ENCODE measurements at regions not wholly inside any gene's neighbourhood (a gene's known extent, or its start where the extent isn't known, plus 50 kb on each side); places are given as distances from the start of the nearest gene placed in this dataset.

GRCh38 chr4:152156442-152156841, 379.4 kb downstream of the FBXW7 start:
- no peak for DNase-seq

- DNase-seq, result no peak
These were observed 380.8 kb downstream of the FBXW7 start for GRCh38 chr4:152155070-152155469.

- DNase-seq, result no peak
These were observed 381.5 kb downstream of the FBXW7 start for GRCh38 chr4:152154433-152154832.

- DNase-seq, result no peak
These were observed 382.2 kb downstream of the FBXW7 start for GRCh38 chr4:152153476-152154270.

GRCh38 chr4:152150214-152150613, 385.7 kb downstream of the FBXW7 start:
- no peak for DNase-seq

- no peak for DNase-seq
These were observed 386.1 kb downstream of the FBXW7 start for GRCh38 chr4:152149745-152150144.

- no peak for DNase-seq
These were observed 387.2 kb upstream of the GATB start for GRCh38 chr4:152148057-152148456.

- no peak for DNase-seq
These were observed 385.4 kb upstream of the GATB start for GRCh38 chr4:152146244-152146643.

- DNase-seq, result no peak
These were observed 383.0 kb upstream of the GATB start for GRCh38 chr4:152143806-152144205.

- DNase-seq, result peak; percentile 27
These were observed 377.6 kb upstream of the GATB start for GRCh38 chr4:152138451-152138850.

GRCh38 chr4:152132776-152133175, 372.0 kb upstream of the GATB start:
- DNase-seq, result no peak

- no peak for DNase-seq
These were observed 367.5 kb upstream of the GATB start for GRCh38 chr4:152128356-152128755.

GRCh38 chr4:152126238-152126637, 365.4 kb upstream of the GATB start:
- no peak for DNase-seq

- DNase-seq, result no peak
These were observed 358.2 kb upstream of the GATB start for GRCh38 chr4:152118819-152119553.

GRCh38 chr4:152117933-152118507, 357.2 kb upstream of the GATB start:
- DNase-seq, result no peak

GRCh38 chr4:152117520-152117919, 356.7 kb upstream of the GATB start:
- DNase-seq, result no peak

- DNase-seq, result no peak
These were observed 356.2 kb upstream of the GATB start for GRCh38 chr4:152117054-152117453.

- peak; percentile 56 for DNase-seq
These were observed 355.0 kb upstream of the GATB start for GRCh38 chr4:152115794-152116193.

- DNase-seq, result no peak
These were observed 354.3 kb upstream of the GATB start for GRCh38 chr4:152115118-152115517.

GRCh38 chr4:152114562-152114961, 353.8 kb upstream of the GATB start:
- no peak for DNase-seq

GRCh38 chr4:152112887-152113286, 352.1 kb upstream of the GATB start:
- DNase-seq, result no peak

- no peak for DNase-seq
These were observed 351.4 kb upstream of the GATB start for GRCh38 chr4:152112190-152112589.

- DNase-seq, result no peak
These were observed 350.0 kb upstream of the GATB start for GRCh38 chr4:152110780-152111179.

All from activated gamma-delta T cell treated with Interleukin-2 at 50 U/mL for 16 hours (primary cell).